Upper lobe of left lung (tissue), 4 donors: ENCODE measurements at regions not wholly inside any gene's neighbourhood (a gene's known extent, or its start where the extent isn't known, plus 50 kb on each side); places are given as distances from the start of the nearest gene placed in this dataset.

ENCODE experiments used
- EP300 ChIP-seq, 4 donors: sonication (generic); formaldehyde crosslinking; IDR thresholded peaks; one replicate each; pipeline ENCODE4 v1.5.1; 2017; ENCODE audit warnings: antibody characterized with exemption in 4 of 4, control low read depth in 2 of 4
- POLR2A ChIP-seq, 4 donors: fragments of 450-650 bp; IDR thresholded peaks; one replicate each; pipeline ENCODE4 v1.5.1; 2016 to 2017; ENCODE audit warnings: antibody characterized with exemption in 4 of 4, mild to moderate bottlenecking in 2 of 4
- POLR2AphosphoS5 ChIP-seq, 2 donors: sonication (generic); formaldehyde crosslinking; IDR thresholded peaks; one replicate each; pipeline ENCODE4 v1.5.1; 2017; ENCODE audit warnings: antibody characterized with exemption in 2 of 2
- TF ChIP-seq, protein P1 (sequence below), 6 experiments: fragments of 450-650 bp in 4 of 6; fragments of 200-600 bp in 2 of 6; sonication (generic) in 2 of 6; IDR thresholded peaks; one replicate each; pipeline ENCODE4 v1.5.1; 2016 to 2019; ENCODE audit warnings: antibody characterized with exemption in 6 of 6

DNA sequence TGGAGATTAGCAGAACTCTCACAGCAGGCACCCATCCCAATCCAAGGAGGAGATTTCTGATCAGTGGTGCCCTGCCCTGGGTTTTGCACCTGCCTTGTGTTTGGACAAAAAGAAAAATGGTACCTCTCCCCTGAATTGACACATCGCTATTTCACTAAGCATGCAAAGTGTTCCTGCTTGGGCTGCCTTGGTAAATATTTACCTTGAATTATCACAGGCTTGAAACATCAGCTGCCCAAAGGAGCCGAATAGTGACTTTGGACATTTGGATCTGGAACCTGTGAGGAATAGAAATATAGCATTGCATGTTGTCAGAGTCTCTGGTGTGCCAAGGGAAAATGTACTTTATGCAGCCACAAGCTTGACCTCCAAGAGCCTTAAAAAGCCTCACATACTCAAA lies 926.4 kb upstream of the FANCL start:
- TF ChIP-seq, protein P1, sequence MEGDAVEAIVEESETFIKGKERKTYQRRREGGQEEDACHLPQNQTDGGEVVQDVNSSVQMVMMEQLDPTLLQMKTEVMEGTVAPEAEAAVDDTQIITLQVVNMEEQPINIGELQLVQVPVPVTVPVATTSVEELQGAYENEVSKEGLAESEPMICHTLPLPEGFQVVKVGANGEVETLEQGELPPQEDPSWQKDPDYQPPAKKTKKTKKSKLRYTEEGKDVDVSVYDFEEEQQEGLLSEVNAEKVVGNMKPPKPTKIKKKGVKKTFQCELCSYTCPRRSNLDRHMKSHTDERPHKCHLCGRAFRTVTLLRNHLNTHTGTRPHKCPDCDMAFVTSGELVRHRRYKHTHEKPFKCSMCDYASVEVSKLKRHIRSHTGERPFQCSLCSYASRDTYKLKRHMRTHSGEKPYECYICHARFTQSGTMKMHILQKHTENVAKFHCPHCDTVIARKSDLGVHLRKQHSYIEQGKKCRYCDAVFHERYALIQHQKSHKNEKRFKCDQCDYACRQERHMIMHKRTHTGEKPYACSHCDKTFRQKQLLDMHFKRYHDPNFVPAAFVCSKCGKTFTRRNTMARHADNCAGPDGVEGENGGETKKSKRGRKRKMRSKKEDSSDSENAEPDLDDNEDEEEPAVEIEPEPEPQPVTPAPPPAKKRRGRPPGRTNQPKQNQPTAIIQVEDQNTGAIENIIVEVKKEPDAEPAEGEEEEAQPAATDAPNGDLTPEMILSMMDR (IDR thresholded peaks at IDR 0.05) = no peak
- TF ChIP-seq POLR2AphosphoS5 (IDR thresholded peaks at IDR 0.05) = no peak
- no peak for TF ChIP-seq POLR2A (IDR thresholded peaks at IDR 0.05)
- TF ChIP-seq EP300 (IDR thresholded peaks at IDR 0.05) = no peak
